SK-N-SH (cell line): ENCODE measurements at regions not wholly inside any gene's neighbourhood (a gene's known extent, or its start where the extent isn't known, plus 50 kb on each side); places are given as distances from the start of the nearest gene placed in this dataset.

Experiments used
- CTCF ChIA-PET: fragments of 300-600, 350-600 bp; formaldehyde crosslinking; extraction: SDS; loops from one replicate; lab custom pipeline; 2021; lab: Yijun Ruan, JAX
- POLR2A ChIA-PET: fragments of 350-600 bp; sonication (Branson Sonifier 250); formaldehyde crosslinking; extraction: SDS; loops from one replicate; lab custom pipeline; 2020; ENCODE audit warnings: antibody characterized with exemption, inconsistent platforms; lab: Yijun Ruan, JAX
- DNase-seq: peaks from one replicate; pipeline ENCODE4 v3.0.0; 2012
- H2AFZ ChIP-seq: fragments of 200-600 bp; sonication (generic); 2 replicates; pipeline ENCODE4 v1.8.1; 2016; ENCODE audit warnings: antibody characterized with exemption, mild to moderate bottlenecking, low read depth
- H3F3A ChIP-seq: fragments of 200-600 bp; sonication (generic); replicated peaks from 2 replicates; pipeline ENCODE3; 2016; ENCODE audit warnings: antibody characterized with exemption, mild to moderate bottlenecking; ENCODE audit not compliant: insufficient read depth
- H3K27ac ChIP-seq, 2 experiments: fragments of 200-500 bp in 1 of 2; fragments of 200-600 bp in 1 of 2; sonication (Bioruptor generic) in 1 of 2; sonication (generic), shearing (Covaris generic) in 1 of 2; 2 replicates each; pipeline versions ENCODE4 v1.5.1 to v1.6.1; 2014 to 2016; ENCODE audit warnings: low read depth in 2 of 2, inconsistent platforms in 1 of 2, low read length in 1 of 2, mild to moderate bottlenecking in 1 of 2, mixed read lengths in 1 of 2
- H3K27me3 ChIP-seq: fragments of 200-600 bp; sonication (generic), shearing (Covaris generic); 2 replicates; pipeline ENCODE4 v1.6.1; 2016; ENCODE audit warnings: mixed run types; ENCODE audit not compliant: insufficient read depth
- H3K36me3 ChIP-seq, 2 experiments: fragments of 200-500 bp in 1 of 2; fragments of 200-600 bp in 1 of 2; sonication (Bioruptor generic) in 1 of 2; sonication (generic) in 1 of 2; replicated peaks in 1 of 2; 2 replicates each; pipeline versions ENCODE3 to v1.5.1; 2014 to 2016; ENCODE audit warnings: low read length in 1 of 2, mild to moderate bottlenecking in 1 of 2; ENCODE audit not compliant: insufficient read depth in 2 of 2, control insufficient read depth in 1 of 2
- H3K4me1 ChIP-seq, 2 experiments: fragments of 200-500 bp in 1 of 2; fragments of 200-600 bp in 1 of 2; sonication (Bioruptor generic) in 1 of 2; sonication (generic), shearing (Covaris generic) in 1 of 2; 2 replicates each; pipeline versions ENCODE4 v1.5.1 to v1.6.1; 2014 to 2016; ENCODE audit warnings: low read depth in 1 of 2, low read length in 1 of 2, mixed run types in 1 of 2; ENCODE audit not compliant: insufficient read depth in 2 of 2, control insufficient read depth in 1 of 2
- H3K4me2 ChIP-seq: fragments of 200-600 bp; sonication (generic), shearing (Covaris generic); 2 replicates; pipeline ENCODE4 v1.6.1; 2017; ENCODE audit warnings: mixed run types
- H3K4me3 ChIP-seq, 2 experiments: fragments of 200-500 bp in 1 of 2; fragments of 200-600 bp in 1 of 2; sonication (Bioruptor generic) in 1 of 2; sonication (generic), shearing (Covaris generic) in 1 of 2; 2 replicates each; pipeline versions ENCODE4 v1.5.1 to v1.8.1; 2014 to 2016; ENCODE audit warnings: low read depth in 2 of 2, inconsistent platforms in 1 of 2, low read length in 1 of 2, mild to moderate bottlenecking in 1 of 2, mixed read lengths in 1 of 2, moderate library complexity in 1 of 2
- H3K79me2 ChIP-seq: fragments of 200-600 bp; sonication (generic); 2 replicates; pipeline ENCODE4 v1.8.1; 2017; ENCODE audit warnings: mild to moderate bottlenecking; ENCODE audit not compliant: insufficient read depth
- H3K9ac ChIP-seq: fragments of 200-600 bp; sonication (generic); 2 replicates; pipeline ENCODE4 v1.6.1; 2017; ENCODE audit warnings: mixed run types
- H3K9me2 ChIP-seq: fragments of 200-600 bp; sonication (generic); 2 replicates; pipeline ENCODE4 v1.6.1; 2017; ENCODE audit warnings: mixed run types
- H3K9me3 ChIP-seq: fragments of 200-600 bp; sonication (generic); 2 replicates; pipeline ENCODE4 v1.6.1; 2017; ENCODE audit warnings: mixed run types, mild to moderate bottlenecking, moderate library complexity
- H4K20me1 ChIP-seq: fragments of 200-600 bp; sonication (generic); 2 replicates; pipeline ENCODE4 v1.6.1; 2017; ENCODE audit warnings: mild to moderate bottlenecking, mixed run types; ENCODE audit not compliant: insufficient read depth
- EP300 ChIP-seq, 2 experiments: IDR thresholded peaks; 2 replicates each; pipeline versions ENCODE4 v1.4.0 to v1.6.1; 2012; ENCODE audit warnings: borderline replicate concordance in 1 of 2, low read depth in 1 of 2, low read length in 1 of 2
- FOXJ3 ChIP-seq: sonication (generic); formaldehyde crosslinking; IDR thresholded peaks from 2 replicates; pipeline ENCODE4 v1.5.1; 2020; ENCODE audit warnings: mild to moderate bottlenecking, missing genetic modification reagents
- MEF2A ChIP-seq: IDR thresholded peaks from 2 replicates; pipeline ENCODE4 v1.4.0; 2012; ENCODE audit warnings: low read depth, borderline replicate concordance
- MXI1 ChIP-seq: IDR thresholded peaks from 2 replicates; pipeline ENCODE4 v1.6.1; 2012; ENCODE audit warnings: mild to moderate bottlenecking, low read depth, low read length, improper control_type of control experiment
- NFIC ChIP-seq: IDR thresholded peaks from 2 replicates; pipeline ENCODE4 v1.4.0; 2012; ENCODE audit warnings: borderline replicate concordance
- NRF1 ChIP-seq: IDR thresholded peaks from 2 replicates; pipeline ENCODE4 v1.6.1; 2012; ENCODE audit warnings: low read depth, mild to moderate bottlenecking, low read length
- POLR2AphosphoS5 ChIP-seq: IDR thresholded peaks from 2 replicates; pipeline ENCODE4 v1.6.1; 2012; ENCODE audit warnings: low read depth, low read length
- RCOR1 ChIP-seq: fragments of 150-350 bp; IDR thresholded peaks from 2 replicates; pipeline ENCODE4 v1.6.1; 2017; ENCODE audit warnings: antibody characterized with exemption, low read length
- SIN3A ChIP-seq: IDR thresholded peaks from 2 replicates; pipeline ENCODE4 v1.6.1; 2012; ENCODE audit warnings: low read depth, mild to moderate bottlenecking, low read length, moderate library complexity, borderline replicate concordance
- WGBS: methylation state at CpG from one replicate; pipeline ENCODE4 v1.1.6; 2017; ENCODE audit warnings: low lambda C conversion rate; 5-methylcytosine and 5-hydroxymethylcytosine counted together
- TF ChIP-seq, protein P1 (sequence below): fragments of 200-600 bp; sonication (generic); IDR thresholded peaks from 2 replicates; pipeline ENCODE4 v1.6.1; 2017; ENCODE audit warnings: antibody characterized with exemption, mild to moderate bottlenecking, moderate library complexity
- TF ChIP-seq, protein P2 (sequence below): fragments of 150-350 bp; IDR thresholded peaks from 2 replicates; pipeline ENCODE4 v1.6.1; 2016; ENCODE audit warnings: mild to moderate bottlenecking, low read depth, low read length
- TF ChIP-seq, protein P3 (sequence below): IDR thresholded peaks from 2 replicates; pipeline ENCODE4 v1.6.1; 2012; ENCODE audit warnings: mild to moderate bottlenecking, low read depth, low read length, moderate library complexity
- TF ChIP-seq, protein P4 (sequence below): fragments of 150-350 bp; IDR thresholded peaks from 2 replicates; pipeline ENCODE4 v1.6.1; 2017; ENCODE audit warnings: antibody characterized with exemption, low read length, low read depth, borderline replicate concordance
- TF ChIP-seq, protein P5 (sequence below): IDR thresholded peaks from 2 replicates; pipeline ENCODE4; 2012

DNA sequence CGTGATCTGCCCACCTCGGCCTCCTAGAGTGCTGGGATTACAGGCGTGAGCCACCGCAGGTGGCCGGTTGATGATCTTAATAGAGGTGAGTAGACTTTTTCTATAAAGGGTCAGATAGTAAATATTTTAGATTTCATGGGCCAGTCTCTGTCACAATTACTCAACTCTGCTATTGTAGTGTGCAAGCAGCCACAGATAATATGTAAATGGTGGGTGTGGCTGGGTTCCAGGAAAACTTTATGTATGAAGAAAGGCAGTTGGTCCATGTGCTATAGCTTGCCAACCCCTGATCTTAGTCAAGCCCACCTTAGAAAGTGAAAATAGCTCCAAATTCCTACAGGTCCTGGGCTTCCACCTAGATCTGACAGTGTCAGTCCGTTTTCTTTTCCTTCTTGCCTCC lies 94.9 kb upstream of the PMFBP1 start:
- no peaks in the 10 kb centered on the region for H3F3A ChIP-seq
- H3K9me3 ChIP-seq = no peaks in the 10 kb centered on the region
- no peak overlapping the region for H2AFZ ChIP-seq
- no peak overlapping the region for H3K4me2 ChIP-seq
- no peak overlapping the region for H3K4me3 ChIP-seq
- POLR2A ChIA-PET = no interaction called here
- no peaks in the 10 kb centered on the region for H3K9me2 ChIP-seq
- CTCF ChIA-PET = no interaction called here
- no peaks in the 10 kb centered on the region for H3K36me3 ChIP-seq
- H4K20me1 ChIP-seq = no peaks in the 10 kb centered on the region
- TF ChIP-seq, protein P1, sequence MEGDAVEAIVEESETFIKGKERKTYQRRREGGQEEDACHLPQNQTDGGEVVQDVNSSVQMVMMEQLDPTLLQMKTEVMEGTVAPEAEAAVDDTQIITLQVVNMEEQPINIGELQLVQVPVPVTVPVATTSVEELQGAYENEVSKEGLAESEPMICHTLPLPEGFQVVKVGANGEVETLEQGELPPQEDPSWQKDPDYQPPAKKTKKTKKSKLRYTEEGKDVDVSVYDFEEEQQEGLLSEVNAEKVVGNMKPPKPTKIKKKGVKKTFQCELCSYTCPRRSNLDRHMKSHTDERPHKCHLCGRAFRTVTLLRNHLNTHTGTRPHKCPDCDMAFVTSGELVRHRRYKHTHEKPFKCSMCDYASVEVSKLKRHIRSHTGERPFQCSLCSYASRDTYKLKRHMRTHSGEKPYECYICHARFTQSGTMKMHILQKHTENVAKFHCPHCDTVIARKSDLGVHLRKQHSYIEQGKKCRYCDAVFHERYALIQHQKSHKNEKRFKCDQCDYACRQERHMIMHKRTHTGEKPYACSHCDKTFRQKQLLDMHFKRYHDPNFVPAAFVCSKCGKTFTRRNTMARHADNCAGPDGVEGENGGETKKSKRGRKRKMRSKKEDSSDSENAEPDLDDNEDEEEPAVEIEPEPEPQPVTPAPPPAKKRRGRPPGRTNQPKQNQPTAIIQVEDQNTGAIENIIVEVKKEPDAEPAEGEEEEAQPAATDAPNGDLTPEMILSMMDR = no peak
- no peak for TF ChIP-seq EP300 (IDR thresholded peaks at IDR 0.05; ENCODE audit: borderline replicate concordance in 1 of 2, low read depth in 1 of 2, low read length in 1 of 2)
- TF ChIP-seq NFIC = no peak
- TF ChIP-seq, protein P2, sequence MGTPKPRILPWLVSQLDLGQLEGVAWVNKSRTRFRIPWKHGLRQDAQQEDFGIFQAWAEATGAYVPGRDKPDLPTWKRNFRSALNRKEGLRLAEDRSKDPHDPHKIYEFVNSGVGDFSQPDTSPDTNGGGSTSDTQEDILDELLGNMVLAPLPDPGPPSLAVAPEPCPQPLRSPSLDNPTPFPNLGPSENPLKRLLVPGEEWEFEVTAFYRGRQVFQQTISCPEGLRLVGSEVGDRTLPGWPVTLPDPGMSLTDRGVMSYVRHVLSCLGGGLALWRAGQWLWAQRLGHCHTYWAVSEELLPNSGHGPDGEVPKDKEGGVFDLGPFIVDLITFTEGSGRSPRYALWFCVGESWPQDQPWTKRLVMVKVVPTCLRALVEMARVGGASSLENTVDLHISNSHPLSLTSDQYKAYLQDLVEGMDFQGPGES = no peak
- no peak for TF ChIP-seq FOXJ3
- TF ChIP-seq MXI1 = no peak
- no peak for TF ChIP-seq POLR2AphosphoS5
- no peak for TF ChIP-seq RCOR1
- TF ChIP-seq MEF2A = no peak
- no peak for TF ChIP-seq NRF1
- TF ChIP-seq, protein P3, sequence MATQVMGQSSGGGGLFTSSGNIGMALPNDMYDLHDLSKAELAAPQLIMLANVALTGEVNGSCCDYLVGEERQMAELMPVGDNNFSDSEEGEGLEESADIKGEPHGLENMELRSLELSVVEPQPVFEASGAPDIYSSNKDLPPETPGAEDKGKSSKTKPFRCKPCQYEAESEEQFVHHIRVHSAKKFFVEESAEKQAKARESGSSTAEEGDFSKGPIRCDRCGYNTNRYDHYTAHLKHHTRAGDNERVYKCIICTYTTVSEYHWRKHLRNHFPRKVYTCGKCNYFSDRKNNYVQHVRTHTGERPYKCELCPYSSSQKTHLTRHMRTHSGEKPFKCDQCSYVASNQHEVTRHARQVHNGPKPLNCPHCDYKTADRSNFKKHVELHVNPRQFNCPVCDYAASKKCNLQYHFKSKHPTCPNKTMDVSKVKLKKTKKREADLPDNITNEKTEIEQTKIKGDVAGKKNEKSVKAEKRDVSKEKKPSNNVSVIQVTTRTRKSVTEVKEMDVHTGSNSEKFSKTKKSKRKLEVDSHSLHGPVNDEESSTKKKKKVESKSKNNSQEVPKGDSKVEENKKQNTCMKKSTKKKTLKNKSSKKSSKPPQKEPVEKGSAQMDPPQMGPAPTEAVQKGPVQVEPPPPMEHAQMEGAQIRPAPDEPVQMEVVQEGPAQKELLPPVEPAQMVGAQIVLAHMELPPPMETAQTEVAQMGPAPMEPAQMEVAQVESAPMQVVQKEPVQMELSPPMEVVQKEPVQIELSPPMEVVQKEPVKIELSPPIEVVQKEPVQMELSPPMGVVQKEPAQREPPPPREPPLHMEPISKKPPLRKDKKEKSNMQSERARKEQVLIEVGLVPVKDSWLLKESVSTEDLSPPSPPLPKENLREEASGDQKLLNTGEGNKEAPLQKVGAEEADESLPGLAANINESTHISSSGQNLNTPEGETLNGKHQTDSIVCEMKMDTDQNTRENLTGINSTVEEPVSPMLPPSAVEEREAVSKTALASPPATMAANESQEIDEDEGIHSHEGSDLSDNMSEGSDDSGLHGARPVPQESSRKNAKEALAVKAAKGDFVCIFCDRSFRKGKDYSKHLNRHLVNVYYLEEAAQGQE = no peak
- WGBS = 86% methylated on average over 6 of the region's 6 CpGs
- H3K27me3 ChIP-seq = no peaks in the 10 kb centered on the region
- H3K9ac ChIP-seq = no peak overlapping the region
- no peak for DNase-seq
- no peaks in the 10 kb centered on the region for H3K79me2 ChIP-seq
- H3K4me1 ChIP-seq = no peaks in the 10 kb centered on the region; a peak in 1 of 4 replicates
- H3K27ac ChIP-seq = no peak overlapping the region

DNA sequence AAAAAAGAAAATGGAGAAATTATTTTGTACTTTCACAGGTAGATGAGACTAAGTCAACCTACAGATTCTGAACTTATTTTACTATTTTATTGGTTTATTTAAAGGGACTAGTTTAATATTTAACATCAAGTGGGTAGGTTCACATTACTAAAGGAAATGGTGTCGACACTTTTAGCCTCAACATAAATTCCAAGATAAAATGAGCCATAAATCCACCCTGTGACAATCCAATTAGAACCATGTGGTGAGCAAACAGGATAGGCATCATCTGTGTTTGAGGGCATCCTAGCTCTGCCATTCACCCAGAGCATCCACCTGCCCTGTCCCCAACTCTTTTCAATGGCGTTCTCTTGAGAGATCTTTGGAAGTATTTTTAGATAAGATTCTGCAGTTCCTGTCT lies 92.8 kb upstream of the PMFBP1 start:
- WGBS = 88% methylated on average over 2 of the region's 2 CpGs
- Histone ChIP-seq H3K79me2 (no peaks in the 10 kb centered on the region), H2AFZ (no peak overlapping the region), H3K27ac (no peak overlapping the region), H3K9ac (no peak overlapping the region), H3K36me3 (no peaks in the 10 kb centered on the region), H3K4me1 (no peaks in the 10 kb centered on the region; a peak in 1 of 4 replicates), H3K9me3 (no peaks in the 10 kb centered on the region), H3K4me2 (no peak overlapping the region), H3K9me2 (no peaks in the 10 kb centered on the region), H3K27me3 (no peaks in the 10 kb centered on the region), H3F3A (no peaks in the 10 kb centered on the region), H3K4me3 (no peak overlapping the region), H4K20me1 (no peaks in the 10 kb centered on the region)
- DNase-seq = no peak
- CTCF ChIA-PET = no interaction called here
- POLR2A ChIA-PET = no interaction called here
- TF ChIP-seq MXI1 (no peak), NFIC (no peak), POLR2AphosphoS5 (no peak), NRF1 (no peak), SIN3A (no peak)
- TF ChIP-seq, protein P3 = no peak
- TF ChIP-seq, protein P4, sequence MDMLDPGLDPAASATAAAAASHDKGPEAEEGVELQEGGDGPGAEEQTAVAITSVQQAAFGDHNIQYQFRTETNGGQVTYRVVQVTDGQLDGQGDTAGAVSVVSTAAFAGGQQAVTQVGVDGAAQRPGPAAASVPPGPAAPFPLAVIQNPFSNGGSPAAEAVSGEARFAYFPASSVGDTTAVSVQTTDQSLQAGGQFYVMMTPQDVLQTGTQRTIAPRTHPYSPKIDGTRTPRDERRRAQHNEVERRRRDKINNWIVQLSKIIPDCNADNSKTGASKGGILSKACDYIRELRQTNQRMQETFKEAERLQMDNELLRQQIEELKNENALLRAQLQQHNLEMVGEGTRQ = no peak
- TF ChIP-seq, protein P5, sequence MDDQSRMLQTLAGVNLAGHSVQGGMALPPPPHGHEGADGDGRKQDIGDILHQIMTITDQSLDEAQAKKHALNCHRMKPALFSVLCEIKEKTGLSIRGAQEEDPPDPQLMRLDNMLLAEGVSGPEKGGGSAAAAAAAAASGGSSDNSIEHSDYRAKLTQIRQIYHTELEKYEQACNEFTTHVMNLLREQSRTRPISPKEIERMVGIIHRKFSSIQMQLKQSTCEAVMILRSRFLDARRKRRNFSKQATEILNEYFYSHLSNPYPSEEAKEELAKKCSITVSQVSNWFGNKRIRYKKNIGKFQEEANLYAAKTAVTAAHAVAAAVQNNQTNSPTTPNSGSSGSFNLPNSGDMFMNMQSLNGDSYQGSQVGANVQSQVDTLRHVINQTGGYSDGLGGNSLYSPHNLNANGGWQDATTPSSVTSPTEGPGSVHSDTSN = no peak
